OCI-LY3 (cell line): ENCODE measurements at regions not wholly inside any gene's neighbourhood (a gene's known extent, or its start where the extent isn't known, plus 50 kb on each side); places are given as distances from the start of the nearest gene placed in this dataset.

Source experiments
- CTCF ChIP-seq: fragments of 200-600, 300-600 bp; sonication (generic); IDR thresholded peaks from 2 replicates; pipeline ENCODE4 v1.5.1; 2014; ENCODE audit warnings: antibody characterized with exemption, low read length, low read depth
- EZH2phosphoT487 ChIP-seq: fragments of 200-600 bp; shearing (Covaris generic); IDR thresholded peaks from 2 replicates; pipeline ENCODE4 v1.6.1; 2018; ENCODE audit warnings: antibody characterized with exemption, mixed run types, low read depth

- TF ChIP-seq CTCF (no peak), EZH2phosphoT487 (no peak)
These were observed 60.4 kb upstream of the TNP1 start for GRCh38 chr2:216920143-216920876.
